ENCODE measurements at regions not wholly inside any gene's neighbourhood (a gene's known extent, or its start where the extent isn't known, plus 50 kb on each side); places are given as distances from the start of the nearest gene placed in this dataset.

DNA sequence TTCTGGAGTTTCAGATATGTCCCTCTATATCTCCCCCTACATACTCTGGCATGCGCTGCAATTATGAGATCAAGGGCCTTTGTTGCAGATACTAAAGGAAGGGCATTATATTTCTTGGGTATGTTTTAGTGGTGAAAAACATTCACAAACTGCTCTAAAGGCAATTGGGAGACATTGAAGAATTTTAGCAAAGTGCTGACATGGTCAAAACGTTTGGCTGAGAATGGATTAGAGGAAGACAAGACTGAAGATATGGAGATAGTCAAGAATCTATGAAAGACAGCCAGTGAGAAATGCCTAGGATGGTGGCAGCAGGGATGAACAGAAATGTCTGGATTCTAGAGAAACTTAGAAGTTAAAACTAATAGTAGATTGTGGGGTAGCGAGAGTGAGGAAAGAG lies 104.5 kb upstream of the CABCOCO1 start:
- TF ChIP-seq PHF21A (IDR thresholded peaks at IDR 0.05; ENCODE audit: borderline replicate concordance, low read depth) (no peak), USF2 (CRISPR knock-in tag; IDR thresholded peaks at IDR 0.05) (no peak), SRSF3 (IDR thresholded peaks at IDR 0.05; ENCODE audit: insufficient read depth, low read length) (no peak), YY1 (IDR thresholded peaks at IDR 0.05; ENCODE audit: borderline replicate concordance in 1 of 3, control insufficient read depth in 1 of 3, extremely low read depth in 1 of 3, insufficient read depth in 3 of 3, insufficient read length in 1 of 3, insufficient replicate concordance in 2 of 3, low read depth in 1 of 3, low read length in 2 of 3) (no peak), CHD7 (IDR thresholded peaks at IDR 0.05; ENCODE audit: low read depth, low read length) (no peak), MTA1 (IDR thresholded peaks at IDR 0.05; ENCODE audit: borderline replicate concordance) (no peak), HDAC3 (IDR thresholded peaks at IDR 0.05; ENCODE audit: borderline replicate concordance, partially characterized antibody) (no peak), TAF1 (IDR thresholded peaks at IDR 0.05; ENCODE audit: control insufficient read depth, extremely low read depth, insufficient read depth, low read length, severe bottlenecking) (no peak), ETV5 (CRISPR knock-in tag; IDR thresholded peaks at IDR 0.05; ENCODE audit: low read depth) (no peak), FOXK2 (conservative IDR thresholded peaks at IDR 0.05 in 1 of 2, IDR thresholded peaks at IDR 0.05 in 1 of 2; ENCODE audit: low read depth in 2 of 2) (no peak), PPARD (CRISPR knock-in tag; IDR thresholded peaks at IDR 0.05) (no peak), SMAD1 (IDR thresholded peaks at IDR 0.05; ENCODE audit: low read depth, low read length, partially characterized antibody) (no peak), CHCHD3 (CRISPR knock-in tag; IDR thresholded peaks at IDR 0.05) (no peak)
- TF ChIP-seq, protein P1, sequence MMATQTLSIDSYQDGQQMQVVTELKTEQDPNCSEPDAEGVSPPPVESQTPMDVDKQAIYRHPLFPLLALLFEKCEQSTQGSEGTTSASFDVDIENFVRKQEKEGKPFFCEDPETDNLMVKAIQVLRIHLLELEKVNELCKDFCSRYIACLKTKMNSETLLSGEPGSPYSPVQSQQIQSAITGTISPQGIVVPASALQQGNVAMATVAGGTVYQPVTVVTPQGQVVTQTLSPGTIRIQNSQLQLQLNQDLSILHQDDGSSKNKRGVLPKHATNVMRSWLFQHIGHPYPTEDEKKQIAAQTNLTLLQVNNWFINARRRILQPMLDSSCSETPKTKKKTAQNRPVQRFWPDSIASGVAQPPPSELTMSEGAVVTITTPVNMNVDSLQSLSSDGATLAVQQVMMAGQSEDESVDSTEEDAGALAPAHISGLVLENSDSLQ (IDR thresholded peaks at IDR 0.05) = no peak

Measured in K562 (cell line).